Activated gamma-delta T cell treated with Interleukin-2 at 50 U/mL for 16 hours (primary cell): ENCODE measurements at regions not wholly inside any gene's neighbourhood (a gene's known extent, or its start where the extent isn't known, plus 50 kb on each side); places are given as distances from the start of the nearest gene placed in this dataset.

Source experiments
- DNase-seq: peaks from one replicate; pipeline ENCODE4 v3.0.0-alpha.2; 2020

DNA sequence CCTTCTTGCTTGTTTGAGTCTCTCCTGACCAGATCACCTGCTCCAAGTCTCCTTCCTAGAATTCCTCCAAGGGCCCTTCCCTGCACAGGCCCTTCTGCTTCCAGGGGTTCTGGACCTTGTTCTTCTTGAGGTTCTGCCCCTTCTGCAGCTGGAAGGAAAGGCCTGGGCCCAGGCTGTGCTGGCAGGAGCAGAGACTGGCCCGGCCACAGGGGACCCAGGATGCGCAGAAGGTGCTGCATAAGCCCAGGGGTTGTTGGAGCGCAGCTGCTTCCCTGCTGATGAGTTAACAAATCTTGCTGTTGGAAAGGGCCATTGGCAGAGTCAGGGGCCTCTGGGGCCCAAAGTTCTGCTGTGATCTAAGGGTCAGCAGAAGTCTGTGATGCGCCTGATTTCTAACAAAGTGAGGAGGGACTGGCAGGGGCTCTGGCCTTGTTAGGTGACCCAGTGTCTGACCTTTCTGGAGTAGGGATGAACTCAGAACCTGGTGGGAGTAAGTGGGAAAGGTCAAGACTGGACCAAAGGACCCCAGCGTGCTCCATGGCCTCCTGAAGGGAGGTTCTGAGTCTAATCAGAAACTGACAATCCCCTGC lies 509.8 kb downstream of the PTPRU start:
- no peak for DNase-seq

DNA sequence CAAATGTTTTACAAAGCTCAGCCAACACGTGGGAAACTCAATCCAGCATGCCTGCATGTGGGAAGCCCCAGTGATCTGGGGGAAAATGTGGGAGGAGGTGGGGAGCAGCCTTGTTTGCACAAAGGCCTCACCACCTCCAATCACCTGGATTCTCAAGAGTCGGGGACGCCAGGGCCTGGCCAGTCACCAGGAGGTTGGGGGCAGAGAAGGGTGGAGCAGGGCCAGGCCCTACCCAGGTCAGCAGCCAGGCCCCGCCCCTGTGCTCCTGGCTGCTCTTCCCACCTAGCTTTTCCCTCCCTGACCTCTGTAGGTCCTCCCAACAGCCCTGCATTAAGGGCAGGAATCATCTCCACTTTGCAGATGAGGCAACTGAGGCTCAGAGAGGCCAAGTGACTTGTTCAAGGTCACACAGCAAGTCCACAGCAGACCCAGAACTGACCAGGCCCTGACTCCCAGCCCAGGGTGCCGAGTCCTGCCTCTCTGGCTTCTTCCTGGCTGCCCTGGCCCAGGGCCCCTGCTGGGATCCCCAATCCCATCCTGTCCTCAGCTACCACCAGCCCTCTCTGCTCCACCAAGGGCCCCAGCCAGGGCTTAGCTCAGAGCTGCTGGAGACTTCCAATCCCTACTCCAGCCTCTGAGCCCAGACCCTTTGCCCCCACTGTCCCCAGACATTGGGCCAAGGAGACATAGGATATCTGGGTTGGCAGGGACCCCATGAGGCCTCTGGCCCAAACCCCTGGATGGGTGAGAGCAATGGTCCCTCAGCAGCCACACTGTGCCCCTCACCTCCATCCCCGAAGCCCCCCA lies 508.6 kb downstream of the PTPRU start:
- no peak for DNase-seq

DNA sequence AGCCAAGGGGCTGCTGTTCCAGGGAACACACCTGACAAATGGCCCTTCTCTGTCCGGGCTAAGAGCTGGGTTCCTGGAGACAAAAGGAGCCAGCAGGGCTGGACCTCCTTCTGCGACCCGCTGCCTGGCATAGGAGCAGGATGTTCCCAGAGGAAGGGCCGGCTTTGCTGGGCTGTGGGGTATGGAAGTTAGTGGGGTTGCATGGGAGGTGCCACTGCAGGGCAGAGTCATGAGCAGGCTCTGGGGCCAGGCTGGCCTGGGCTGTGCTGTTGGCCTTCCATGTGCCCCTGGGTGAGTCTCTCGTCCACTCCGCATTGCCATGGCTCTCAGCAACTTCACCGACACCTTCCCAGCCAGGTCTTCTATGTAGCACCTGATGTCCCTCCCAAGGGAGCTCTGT lies 507.6 kb downstream of the PTPRU start:
- no peak for DNase-seq

DNA sequence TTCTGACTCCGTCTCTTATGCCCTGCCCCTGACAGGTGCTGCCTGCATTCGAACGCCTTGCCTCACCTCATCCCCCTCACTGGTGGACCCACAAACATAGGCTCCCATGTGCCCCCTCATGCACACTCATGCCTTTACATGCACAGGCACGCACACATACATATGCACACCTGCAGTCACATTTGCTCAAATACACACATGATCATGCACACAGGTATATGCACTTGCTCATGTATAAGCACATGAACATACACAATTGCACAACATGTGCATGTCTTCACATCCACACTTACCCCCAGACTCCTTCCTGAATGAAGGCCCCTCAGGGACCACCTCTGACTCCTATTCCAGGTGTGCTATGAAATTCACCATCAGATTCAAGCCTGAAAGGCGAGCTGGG lies 506.9 kb downstream of the PTPRU start:
- DNase-seq = no peak

DNA sequence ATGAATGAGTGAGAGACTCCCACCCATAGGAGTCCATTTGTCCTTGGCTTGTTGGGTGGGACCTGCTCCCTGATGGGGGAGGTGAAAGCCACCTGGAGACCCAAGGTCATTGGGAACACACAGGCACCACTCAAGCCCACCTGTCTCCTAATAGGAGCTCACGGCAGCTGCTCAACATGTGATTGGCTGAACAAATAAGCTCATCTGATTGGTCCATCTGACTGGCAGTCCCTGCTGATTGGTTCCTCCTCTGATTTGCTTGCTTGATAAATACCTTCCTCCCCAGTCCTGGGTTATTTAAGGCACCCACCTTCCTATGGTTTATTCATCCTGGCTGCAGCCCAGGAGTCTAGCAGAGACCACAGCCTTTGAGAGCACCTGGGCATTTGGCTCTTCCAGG lies 502.9 kb downstream of the PTPRU start:
- DNase-seq = no peak

DNA sequence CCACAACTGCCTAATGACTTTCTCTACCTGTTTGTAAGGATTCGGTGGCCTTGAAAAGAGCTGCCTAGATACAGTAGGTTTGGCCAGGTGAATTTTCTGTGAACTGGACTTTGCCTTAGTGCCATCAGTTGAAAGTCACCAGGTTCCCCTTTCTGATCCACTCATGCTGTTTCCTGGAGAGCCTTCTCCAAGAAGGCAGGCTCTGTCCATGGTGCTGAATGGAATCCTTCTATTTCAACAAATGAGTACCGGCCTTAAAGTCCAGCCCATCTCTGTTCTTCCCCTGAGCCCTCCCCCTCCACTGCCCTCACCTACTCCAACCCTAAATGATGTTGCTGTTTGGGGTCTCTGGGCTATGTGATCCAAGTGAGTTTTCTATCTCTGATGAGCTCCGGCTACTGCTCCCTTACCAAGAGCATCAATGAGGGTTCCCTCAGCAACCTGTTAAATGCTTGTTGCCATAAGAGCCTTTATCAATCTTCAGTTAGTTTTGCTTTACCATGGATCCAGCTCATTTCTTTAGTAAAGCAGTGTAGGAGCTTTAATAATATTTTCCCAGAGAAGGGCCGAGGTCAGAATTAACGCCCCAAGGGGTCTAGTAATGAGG lies 500.4 kb downstream of the PTPRU start:
- DNase-seq = no peak

DNA sequence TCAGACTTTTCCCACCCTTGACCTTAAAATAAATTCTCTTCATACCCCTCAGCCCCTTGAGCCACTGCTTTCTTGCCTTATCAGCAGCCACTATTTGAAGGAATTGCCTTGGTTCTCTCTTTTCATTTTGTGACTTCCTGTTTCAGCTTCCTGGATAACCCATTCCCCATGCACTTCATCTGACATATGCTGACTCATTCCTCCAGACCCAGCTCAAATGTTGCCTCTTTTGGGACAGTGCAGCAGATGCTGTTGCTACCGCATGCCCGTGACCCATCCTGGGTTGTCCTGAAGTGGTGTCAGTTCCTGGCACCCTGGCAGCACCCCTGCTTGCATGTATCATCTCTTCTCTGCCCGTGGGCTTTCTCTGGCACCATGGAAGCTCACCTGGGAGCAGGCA lies 496.1 kb downstream of the PTPRU start:
- DNase-seq = no peak

DNA sequence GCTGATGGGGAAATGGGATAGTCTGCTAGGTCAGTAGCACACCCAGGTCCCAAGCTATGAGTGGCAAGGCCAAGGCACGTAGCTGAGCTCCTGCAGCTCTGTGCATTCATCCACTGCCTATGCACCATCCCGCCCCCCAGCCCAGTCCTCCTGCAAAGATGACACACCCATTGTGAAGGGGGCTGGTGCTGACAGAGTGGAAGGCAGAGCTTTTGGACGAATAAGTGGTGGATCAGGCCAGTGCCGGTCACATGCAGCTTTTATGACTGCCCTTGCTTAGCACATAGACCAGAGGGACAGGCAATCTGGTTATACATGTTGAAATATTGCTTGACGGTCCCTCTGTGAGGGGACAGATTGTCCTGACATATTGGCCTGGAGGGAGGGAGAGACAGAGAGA lies 494.3 kb downstream of the PTPRU start:
- no peak for DNase-seq

DNA sequence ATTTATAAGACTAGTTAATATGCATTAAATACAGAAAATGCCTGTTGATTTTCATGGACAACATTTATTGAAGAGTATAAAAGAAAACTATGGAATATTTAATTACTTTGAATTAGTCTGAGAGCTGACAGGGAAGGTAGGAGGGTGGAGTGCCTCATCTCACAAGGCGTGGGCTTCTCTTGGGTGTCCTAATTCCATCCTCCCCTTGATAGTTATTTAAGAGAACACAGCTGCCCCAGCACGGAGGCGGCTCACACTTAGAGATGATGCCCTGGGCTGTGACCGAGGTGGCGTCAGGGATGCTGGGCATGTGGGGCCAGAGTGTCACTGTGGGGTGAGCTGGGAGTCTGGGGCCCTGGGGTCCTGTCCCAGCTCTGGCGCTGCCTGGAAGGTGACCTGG lies 493.0 kb downstream of the PTPRU start:
- DNase-seq = no peak

DNA sequence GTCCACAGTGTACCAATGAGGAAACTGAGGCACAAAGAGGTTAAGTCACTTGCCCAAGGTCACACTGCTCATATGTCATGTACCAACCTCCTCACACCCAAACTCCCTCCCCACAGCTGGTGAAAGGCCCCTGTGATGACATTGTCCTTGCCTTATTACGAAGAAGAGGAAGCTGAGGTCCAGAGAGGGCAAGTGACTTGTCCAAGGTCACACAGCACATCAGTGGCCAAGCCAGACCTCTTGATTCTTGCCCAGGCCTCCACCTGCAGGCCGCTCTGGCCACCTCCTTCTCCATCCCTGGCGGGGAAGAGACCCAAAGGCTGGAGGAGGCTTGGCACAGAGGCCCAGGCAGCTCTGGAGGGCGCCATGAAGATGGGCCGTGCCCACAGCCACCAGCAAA lies 492.4 kb downstream of the PTPRU start:
- no peak for DNase-seq

DNA sequence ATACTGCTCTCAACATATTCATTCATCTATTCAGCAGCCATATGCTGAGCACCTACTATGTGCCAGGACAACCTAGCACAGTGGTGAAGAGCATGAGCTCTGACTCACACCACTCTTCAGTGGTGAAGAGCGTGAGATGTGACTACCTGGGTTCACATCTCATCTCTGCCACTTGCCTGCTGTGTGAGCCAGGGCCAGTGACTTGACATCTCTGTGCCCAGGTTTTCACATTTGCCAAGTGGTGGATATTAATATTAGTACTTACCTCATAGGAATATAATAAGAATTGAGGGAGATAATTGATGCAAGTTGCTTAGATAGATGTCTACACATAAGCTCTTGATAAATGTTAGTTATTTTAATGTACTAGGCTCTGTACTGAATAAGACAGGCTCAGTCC lies 488.9 kb downstream of the PTPRU start:
- DNase-seq = no peak

DNA sequence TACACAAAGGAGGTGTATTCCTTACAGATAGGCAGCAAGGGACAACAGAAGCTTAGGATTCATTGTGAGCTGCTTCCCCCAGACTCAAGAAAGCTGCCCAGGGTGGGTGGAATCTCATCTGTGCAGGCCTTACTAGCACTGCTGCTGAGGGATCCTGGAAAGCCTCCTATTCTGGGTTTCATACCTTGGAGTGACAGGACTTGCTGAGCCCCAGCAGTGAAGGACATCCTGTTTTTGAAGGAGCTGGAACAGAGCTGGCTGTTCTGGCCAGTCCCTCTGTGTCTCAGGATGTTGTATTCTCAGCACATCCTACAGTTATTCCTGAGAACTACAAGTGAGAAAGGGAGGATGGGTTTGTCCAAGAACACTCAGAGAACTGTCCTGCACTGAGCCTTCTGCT lies 486.3 kb downstream of the PTPRU start:
- DNase-seq = no peak

DNA sequence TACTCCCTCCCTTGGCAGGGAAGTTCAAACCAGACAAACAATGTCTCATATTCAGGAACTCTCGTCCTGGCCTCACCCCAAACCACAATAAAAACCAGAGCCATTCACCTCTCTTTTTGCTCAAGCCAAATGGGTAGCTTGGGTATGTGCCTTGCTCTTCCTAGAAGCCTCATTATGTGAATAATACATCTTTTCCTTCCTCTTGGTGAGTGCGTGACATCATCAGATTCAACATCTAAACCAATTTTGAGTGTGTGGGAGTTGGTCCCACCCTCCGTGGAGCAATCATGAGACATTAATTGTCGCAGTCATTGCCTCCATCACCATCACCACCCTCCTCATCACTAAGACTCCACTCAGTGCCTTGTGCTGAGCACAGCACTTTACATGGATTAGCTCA lies 482.9 kb downstream of the PTPRU start:
- DNase-seq = no peak

DNA sequence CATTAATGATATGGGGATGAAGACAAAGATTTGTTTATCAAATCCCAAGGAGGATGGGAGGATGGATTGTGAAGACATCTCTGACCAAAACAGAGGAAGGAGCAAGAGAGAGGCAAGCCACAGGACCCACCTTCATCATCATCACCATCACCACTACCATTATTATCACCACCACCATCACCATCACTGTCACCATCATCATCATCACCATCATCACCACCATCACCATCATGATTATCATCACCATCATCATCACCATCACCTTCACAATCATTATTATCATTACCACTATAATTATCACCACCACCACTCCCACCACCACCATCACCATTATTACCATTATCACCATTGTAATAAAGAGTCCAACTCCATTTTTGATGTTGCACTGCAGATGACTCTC lies 482.5 kb downstream of the PTPRU start:
- DNase-seq = no peak

DNA sequence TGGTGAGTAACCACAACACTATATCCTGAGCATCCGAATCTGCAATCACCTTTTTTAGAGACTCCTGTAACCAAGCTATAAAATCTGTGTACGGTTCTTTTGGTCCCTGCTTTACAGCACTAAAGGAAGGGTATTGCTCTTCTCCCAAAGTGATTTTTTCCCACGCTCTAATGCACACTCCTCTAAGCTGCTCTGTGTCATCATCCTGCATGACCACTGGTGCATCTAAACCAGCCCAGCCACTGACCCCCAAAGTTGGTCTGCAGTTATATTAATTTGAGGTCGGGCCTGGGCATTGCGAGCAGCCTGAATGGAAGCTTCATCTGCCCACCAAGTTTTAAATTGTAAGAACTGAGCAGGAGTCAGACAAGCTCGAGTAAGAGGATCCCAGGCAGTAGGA lies 480.0 kb downstream of the PTPRU start:
- DNase-seq = no peak

DNA sequence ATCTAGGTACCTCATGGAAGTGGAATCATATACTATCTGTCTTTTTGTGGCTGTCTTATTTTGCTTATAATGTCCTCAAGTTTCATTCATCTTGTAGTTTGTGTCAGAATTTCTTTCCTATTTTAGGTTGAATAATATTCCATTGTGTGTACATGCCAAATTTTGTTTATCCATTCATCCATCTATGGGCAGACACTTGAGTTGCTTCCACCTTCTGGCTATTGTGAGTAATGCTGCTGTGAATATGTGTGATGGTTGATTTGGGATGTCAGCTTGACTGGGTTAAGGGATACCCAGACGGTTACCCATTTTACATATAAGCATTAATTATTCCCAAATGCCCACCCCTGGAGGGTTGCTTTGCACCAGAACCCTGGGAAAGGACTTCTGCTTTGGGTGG lies 477.5 kb downstream of the PTPRU start:
- no peak for DNase-seq

DNA sequence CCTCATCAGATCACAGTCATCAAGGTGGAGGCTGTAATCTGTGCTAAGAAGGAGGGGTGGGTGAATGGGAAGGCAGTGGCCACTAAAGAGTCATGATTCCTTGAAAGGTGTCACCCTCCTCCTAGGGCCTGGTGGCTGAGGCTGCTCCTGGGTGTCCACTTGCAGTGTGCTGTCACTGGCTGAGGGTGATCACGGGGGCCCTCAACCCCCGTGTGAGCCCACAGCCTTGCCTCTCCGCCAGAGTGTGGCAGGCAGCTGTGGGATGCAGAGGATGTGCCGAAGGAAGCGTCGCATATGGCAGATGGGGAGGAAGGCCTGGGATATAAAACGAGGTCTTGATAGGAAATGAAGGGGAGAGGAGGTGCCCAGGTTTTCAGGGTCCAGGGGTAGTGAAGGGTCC lies 476.5 kb downstream of the PTPRU start:
- DNase-seq = no peak

DNA sequence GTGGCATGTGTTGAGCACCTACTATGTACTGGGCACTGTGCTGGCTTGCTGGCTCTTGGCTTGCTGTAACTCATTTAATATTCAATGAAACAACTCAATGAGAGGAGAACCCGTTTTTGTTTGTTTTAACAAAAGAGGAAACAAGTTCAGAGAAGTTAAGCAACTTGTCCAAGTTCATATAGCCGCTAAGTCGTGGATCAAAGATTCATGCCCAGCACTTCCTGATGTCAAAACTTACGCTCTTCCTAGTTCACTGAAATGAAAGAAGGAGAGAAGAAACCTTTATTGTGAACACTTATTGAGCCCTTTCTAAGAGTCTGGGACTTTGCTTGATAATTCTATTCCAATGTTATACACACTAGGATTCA lies 475.9 kb downstream of the PTPRU start:
- no peak for DNase-seq

DNA sequence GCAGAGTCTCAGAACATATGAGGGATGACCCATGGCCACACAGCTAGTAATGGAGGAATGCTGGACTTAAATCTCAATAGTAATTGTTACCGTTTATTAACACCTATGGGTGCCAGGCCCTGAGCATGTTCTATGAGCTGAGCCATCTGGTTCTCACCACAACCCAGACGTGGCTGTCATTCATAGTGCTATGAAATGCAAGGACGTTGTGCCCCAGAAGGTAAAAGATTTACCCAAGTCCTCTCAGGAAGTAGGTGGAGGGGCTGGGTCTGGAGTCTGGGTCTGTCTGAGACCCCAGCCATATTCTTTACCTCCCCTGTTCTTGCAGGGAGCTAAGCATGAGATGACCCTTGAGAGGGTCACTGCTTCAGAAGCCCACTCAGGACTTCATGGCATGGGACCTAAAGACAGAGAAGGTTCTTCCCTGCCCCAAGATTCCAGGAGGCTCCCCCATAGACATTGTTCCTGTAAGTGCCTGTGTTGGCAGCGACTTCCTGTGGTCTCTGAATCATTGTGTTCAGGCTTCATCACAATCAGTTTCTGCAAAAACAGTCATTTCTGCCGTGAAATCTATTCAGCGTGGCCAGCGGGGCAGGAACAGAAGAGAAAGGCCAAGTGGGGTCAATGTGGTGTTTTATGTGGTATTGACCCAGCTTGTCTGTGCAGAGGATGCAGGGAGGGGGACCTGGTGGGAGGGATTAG lies 475.4 kb downstream of the PTPRU start:
- no peak for DNase-seq

DNA sequence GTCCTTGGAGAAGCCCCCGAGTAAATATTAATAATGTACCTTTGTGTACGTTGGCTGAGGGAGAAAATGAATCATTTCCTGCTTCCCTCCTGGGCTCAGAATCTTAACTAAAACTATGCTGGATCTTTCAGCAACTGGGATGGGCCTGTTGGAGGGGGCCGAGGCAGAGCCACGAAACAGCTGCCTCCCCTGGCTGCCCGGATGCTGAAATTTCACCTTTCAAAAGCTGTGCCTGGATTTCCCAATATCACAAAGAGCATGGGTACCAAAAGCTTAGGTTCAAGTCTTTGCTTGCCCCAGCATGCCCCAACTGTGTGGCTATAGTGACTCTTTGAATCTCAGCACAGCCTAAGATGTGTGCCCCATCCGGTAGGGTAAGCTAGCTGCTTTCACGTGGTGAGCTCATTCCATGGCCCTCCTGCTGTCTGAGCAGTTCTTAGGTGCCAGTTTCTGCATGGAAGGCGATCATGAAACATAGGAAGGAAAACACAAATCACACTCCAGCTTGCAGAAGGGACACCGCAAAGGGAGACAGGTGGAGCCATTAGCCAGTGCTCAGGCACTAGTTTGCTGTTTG lies 473.5 kb downstream of the PTPRU start:
- no peak for DNase-seq

DNA sequence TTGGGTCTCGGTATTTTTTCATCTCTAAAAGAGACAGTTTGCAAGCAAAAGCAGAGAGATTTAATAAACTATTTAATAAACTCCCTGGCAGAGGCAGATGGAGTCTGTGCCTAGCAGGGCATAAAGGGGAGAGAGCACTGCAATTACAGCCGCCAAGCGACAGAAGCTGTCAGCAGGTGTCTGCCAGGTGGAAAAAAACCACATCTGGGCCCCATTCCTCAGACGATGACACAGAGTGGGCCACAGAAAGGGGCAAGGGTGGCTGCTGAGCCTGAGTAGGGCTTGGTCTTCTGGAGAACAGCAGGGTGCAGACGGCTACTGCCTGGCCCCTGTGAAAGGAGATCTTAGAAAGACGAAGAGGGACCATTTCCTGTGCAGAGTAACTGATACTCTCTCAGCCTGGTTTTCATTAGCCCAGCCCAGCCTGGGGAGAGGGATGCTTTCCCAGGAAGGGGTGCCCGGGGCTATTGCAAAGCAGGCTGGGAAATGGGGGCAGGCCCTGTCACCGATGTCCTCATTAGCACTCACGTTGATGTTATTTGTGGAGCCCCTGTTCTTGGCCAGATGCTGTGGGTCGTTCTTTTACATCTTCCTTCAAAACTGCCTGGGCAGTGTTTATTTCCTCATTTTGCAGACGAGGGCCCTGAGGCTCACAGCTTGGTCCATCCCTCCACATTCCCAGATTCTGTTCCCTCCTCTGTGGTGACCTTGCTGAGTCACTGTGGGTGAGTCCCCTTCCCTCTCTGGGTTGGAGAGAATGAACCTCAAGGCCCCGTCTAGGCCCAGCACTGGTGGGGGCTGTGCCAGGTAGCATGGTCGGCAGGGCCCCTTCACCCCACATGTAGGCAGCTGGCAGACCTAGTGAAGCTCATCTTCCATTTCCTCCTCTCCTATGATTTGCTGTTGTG lies 472.7 kb downstream of the PTPRU start:
- no peak for DNase-seq

DNA sequence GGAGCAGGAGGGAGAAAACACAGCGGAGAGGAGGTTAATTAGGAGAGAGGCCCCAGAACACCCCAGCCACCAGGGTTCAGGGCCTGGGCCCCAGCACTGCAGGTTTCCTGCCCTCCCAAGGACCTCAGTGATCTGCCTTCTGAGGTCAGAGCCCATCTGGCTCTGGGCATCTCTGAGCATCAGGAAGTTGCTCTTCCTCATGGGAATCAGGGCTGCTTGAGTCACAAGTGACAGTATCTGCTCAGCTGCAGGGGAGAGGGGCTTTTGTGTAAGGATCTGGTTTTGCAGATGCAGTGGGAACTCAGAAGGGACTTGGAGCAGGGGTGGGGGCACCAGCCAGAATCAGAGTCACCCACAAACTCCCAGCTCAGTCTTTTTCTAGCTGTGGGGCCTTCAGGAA lies 472.1 kb downstream of the PTPRU start:
- no peak for DNase-seq

DNA sequence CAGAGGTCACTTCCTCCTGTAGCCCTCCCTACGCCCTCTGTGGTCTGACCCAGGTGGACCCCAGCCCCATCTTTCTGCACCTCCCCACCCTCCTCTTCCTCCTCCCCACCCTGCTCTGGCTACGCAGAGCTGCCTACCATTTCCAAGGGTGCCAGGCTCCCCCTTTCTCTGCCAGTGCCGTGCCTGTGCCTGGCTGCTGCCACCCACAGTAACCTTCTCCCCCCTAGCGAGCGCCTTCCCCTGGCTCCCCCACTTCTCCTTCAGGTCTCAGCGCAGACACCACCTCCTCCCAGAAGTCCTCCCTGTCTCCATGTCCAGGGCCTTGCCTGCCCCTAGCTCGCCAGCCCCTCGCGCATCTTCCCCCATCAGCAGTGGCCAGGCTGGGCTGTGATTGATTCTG lies 471.5 kb downstream of the PTPRU start:
- DNase-seq = no peak
